ENCODE measurements at regions not wholly inside any gene's neighbourhood (a gene's known extent, or its start where the extent isn't known, plus 50 kb on each side); places are given as distances from the start of the nearest gene placed in this dataset.
"Not testable (repeated sequence)": the region's sequence is repeated elsewhere in the genome, so short reads cannot be mapped to it uniquely, and the experiment has no call there.

GRCh38 chr1:148049115-148049496, 103.0 kb downstream of the NBPF11 start:
- peak; percentile 60 for DNase-seq

GRCh38 chr1:148048423-148049114, 103.5 kb downstream of the NBPF11 start:
- peak; percentile 15 for DNase-seq

- DNase-seq = not testable (repeated sequence)
Measured at GRCh38 chr1:148045872-148046271, 106.2 kb downstream of the NBPF11 start.

- DNase-seq = not testable (repeated sequence)
Measured at GRCh38 chr1:148044495-148044894, 107.6 kb downstream of the NBPF11 start.
